Hepatocyte (in vitro differentiated cells): ENCODE measurements at regions not wholly inside any gene's neighbourhood (a gene's known extent, or its start where the extent isn't known, plus 50 kb on each side); places are given as distances from the start of the nearest gene placed in this dataset.

Source experiments
- CTCF ChIP-seq: fragments of 200-600 bp; sonication (generic); IDR thresholded peaks from 2 replicates; pipeline ENCODE4 v1.5.1; 2016; ENCODE audit warnings: antibody characterized with exemption, mild to moderate bottlenecking; ENCODE audit not compliant: poor library complexity
- EZH2phosphoT487 ChIP-seq: fragments of 200-600 bp; sonication (generic); IDR thresholded peaks from one replicate; pipeline ENCODE4 v1.6.1; 2018; ENCODE audit warnings: antibody characterized with exemption, mild to moderate bottlenecking, low read depth, moderate library complexity; ENCODE audit not compliant: unreplicated experiment, severe bottlenecking

- TF ChIP-seq EZH2phosphoT487: no peak
- TF ChIP-seq CTCF: no peak
Observed at GRCh38 chr17:53765609-53766008, 57.1 kb upstream of the KIF2B start.
